Fibroblast of lung (primary cell): ENCODE measurements at regions not wholly inside any gene's neighbourhood (a gene's known extent, or its start where the extent isn't known, plus 50 kb on each side); places are given as distances from the start of the nearest gene placed in this dataset.

Source experiments
- DNase-seq, 2 donors: peaks; one replicate each; pipeline versions ENCODE4 v3.0.0 to v3.0.0-alpha.2; 2010; ENCODE audit warnings: low read depth in 2 of 2
- H2AFZ ChIP-seq: 2 replicates; pipeline ENCODE4 v1.5.1; 2012; ENCODE audit warnings: low read length, control low read depth, inconsistent platforms
- H3K27ac ChIP-seq: 2 replicates; pipeline ENCODE4 v1.5.1; 2011; ENCODE audit warnings: low read length, control low read depth; ENCODE audit not compliant: insufficient read depth
- H3K27me3 ChIP-seq: 2 replicates; pipeline ENCODE4 v1.5.1; 2011; ENCODE audit warnings: mild to moderate bottlenecking, low read length; ENCODE audit not compliant: control insufficient read depth, insufficient read depth
- H3K36me3 ChIP-seq: 2 replicates; pipeline ENCODE4 v1.5.1; 2011; ENCODE audit warnings: low read length; ENCODE audit not compliant: control insufficient read depth, insufficient read depth
- H3K4me1 ChIP-seq: 2 replicates; pipeline ENCODE4 v1.5.1; 2011; ENCODE audit warnings: low read length; ENCODE audit not compliant: control insufficient read depth, insufficient read depth; ENCODE audit errors: extremely low read depth
- H3K4me2 ChIP-seq: 2 replicates; pipeline ENCODE4 v1.5.1; 2011; ENCODE audit warnings: low read length, control low read depth; ENCODE audit not compliant: insufficient read depth; ENCODE audit errors: extremely low read depth
- H3K4me3 ChIP-seq, 4 experiments: fragments of 200-600 bp in 1 of 4; sonication (generic) in 1 of 4; replicated peaks in 1 of 4; 2 replicates each; pipeline ENCODE4 v1.5.1; 2011 to 2016; ENCODE audit warnings: low read length in 4 of 4, low read depth in 3 of 4, mild to moderate bottlenecking in 3 of 4, control low read depth in 2 of 4, inconsistent platforms in 1 of 4, mixed read lengths in 1 of 4; ENCODE audit not compliant: insufficient read depth in 1 of 4; ENCODE audit errors: control extremely low read depth in 1 of 4
- H3K79me2 ChIP-seq: 2 replicates; pipeline ENCODE4 v1.5.1; 2012; ENCODE audit warnings: mild to moderate bottlenecking, low read length, inconsistent platforms; ENCODE audit not compliant: control insufficient read depth, insufficient read depth
- H3K9ac ChIP-seq: 2 replicates; pipeline ENCODE4 v1.5.1; 2011; ENCODE audit warnings: mild to moderate bottlenecking, low read length, control low read depth; ENCODE audit not compliant: insufficient read depth
- H3K9me3 ChIP-seq: 2 replicates; pipeline ENCODE4 v1.5.1; 2012; ENCODE audit warnings: low read depth, low read length; ENCODE audit not compliant: control insufficient read depth, insufficient read depth
- H4K20me1 ChIP-seq: 2 replicates; pipeline ENCODE4 v1.5.1; 2011; ENCODE audit warnings: low read length; ENCODE audit not compliant: control insufficient read depth, insufficient read depth; ENCODE audit errors: extremely low read depth
- EZH2 ChIP-seq: IDR thresholded peaks from 2 replicates; pipeline ENCODE4 v1.5.1; 2012; ENCODE audit warnings: low read length, control low read depth, mild to moderate bottlenecking; ENCODE audit errors: missing control alignments
- TF ChIP-seq, protein P1 (sequence below), 2 donors: IDR thresholded peaks in 1 of 2; conservative IDR thresholded peaks in 1 of 2; 1 replicate in 1 of 2; 2 replicates in 1 of 2; pipeline ENCODE4 v1.5.1; 2011 to 2012; ENCODE audit warnings: low read length in 2 of 2, control low read depth in 1 of 2, inconsistent platforms in 1 of 2, low read depth in 1 of 2, mild to moderate bottlenecking in 1 of 2

GRCh38 chr1:208541225-208541855 lies 297.2 kb upstream of the PLXNA2 start:
- Histone ChIP-seq H2AFZ (no peak overlapping the region), H3K27me3 (no peaks in the 10 kb centered on the region), H3K9ac (no peak overlapping the region), H3K9me3 (no peaks in the 10 kb centered on the region), H3K4me2 (no peak overlapping the region), H3K36me3 (no peaks in the 10 kb centered on the region), H3K4me3 (no peak overlapping the region), H3K79me2 (no peaks in the 10 kb centered on the region), H4K20me1 (no peaks in the 10 kb centered on the region), H3K27ac (no peak overlapping the region), H3K4me1 (no peaks in the 10 kb centered on the region)
- no peak for TF ChIP-seq EZH2
- TF ChIP-seq, protein P1, sequence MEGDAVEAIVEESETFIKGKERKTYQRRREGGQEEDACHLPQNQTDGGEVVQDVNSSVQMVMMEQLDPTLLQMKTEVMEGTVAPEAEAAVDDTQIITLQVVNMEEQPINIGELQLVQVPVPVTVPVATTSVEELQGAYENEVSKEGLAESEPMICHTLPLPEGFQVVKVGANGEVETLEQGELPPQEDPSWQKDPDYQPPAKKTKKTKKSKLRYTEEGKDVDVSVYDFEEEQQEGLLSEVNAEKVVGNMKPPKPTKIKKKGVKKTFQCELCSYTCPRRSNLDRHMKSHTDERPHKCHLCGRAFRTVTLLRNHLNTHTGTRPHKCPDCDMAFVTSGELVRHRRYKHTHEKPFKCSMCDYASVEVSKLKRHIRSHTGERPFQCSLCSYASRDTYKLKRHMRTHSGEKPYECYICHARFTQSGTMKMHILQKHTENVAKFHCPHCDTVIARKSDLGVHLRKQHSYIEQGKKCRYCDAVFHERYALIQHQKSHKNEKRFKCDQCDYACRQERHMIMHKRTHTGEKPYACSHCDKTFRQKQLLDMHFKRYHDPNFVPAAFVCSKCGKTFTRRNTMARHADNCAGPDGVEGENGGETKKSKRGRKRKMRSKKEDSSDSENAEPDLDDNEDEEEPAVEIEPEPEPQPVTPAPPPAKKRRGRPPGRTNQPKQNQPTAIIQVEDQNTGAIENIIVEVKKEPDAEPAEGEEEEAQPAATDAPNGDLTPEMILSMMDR (conservative IDR thresholded peaks at IDR 0.05 in 1 of 2, IDR thresholded peaks at IDR 0.05 in 1 of 2; ENCODE audit: low read depth in 1 of 2, low read length in 2 of 2) = no peak
- no peak for DNase-seq

GRCh38 chr1:208542309-208542708 lies 298.1 kb upstream of the PLXNA2 start:
- Histone ChIP-seq H3K27ac (no peak overlapping the region), H3K36me3 (no peaks in the 10 kb centered on the region), H3K4me1 (no peaks in the 10 kb centered on the region), H3K4me3 (no peak overlapping the region), H3K79me2 (no peaks in the 10 kb centered on the region), H3K27me3 (no peaks in the 10 kb centered on the region), H4K20me1 (no peaks in the 10 kb centered on the region), H2AFZ (no peak overlapping the region), H3K9ac (no peak overlapping the region), H3K4me2 (no peak overlapping the region), H3K9me3 (no peaks in the 10 kb centered on the region)
- DNase-seq = no peak
- no peak for TF ChIP-seq EZH2
- TF ChIP-seq, protein P1 (conservative IDR thresholded peaks at IDR 0.05 in 1 of 2, IDR thresholded peaks at IDR 0.05 in 1 of 2; ENCODE audit: low read depth in 1 of 2, low read length in 2 of 2) = no peak

- H3K9me3 ChIP-seq = no peaks in the 10 kb centered on the region
- H3K4me1 ChIP-seq = no peaks in the 10 kb centered on the region
- TF ChIP-seq EZH2 = no peak
- TF ChIP-seq, protein P1 (conservative IDR thresholded peaks at IDR 0.05 in 1 of 2, IDR thresholded peaks at IDR 0.05 in 1 of 2; ENCODE audit: low read depth in 1 of 2, low read length in 2 of 2) = no peak
- H2AFZ ChIP-seq = no peak overlapping the region
- no peak overlapping the region for H3K27ac ChIP-seq
- no peaks in the 10 kb centered on the region for H3K27me3 ChIP-seq
- H3K9ac ChIP-seq = no peak overlapping the region
- no peaks in the 10 kb centered on the region for H4K20me1 ChIP-seq
- no peak overlapping the region for H3K4me3 ChIP-seq
- H3K79me2 ChIP-seq = no peaks in the 10 kb centered on the region
- no peak for DNase-seq
- no peak overlapping the region for H3K4me2 ChIP-seq
- no peaks in the 10 kb centered on the region for H3K36me3 ChIP-seq
Measured at GRCh38 chr1:208544053-208544452, 299.9 kb upstream of the PLXNA2 start.
